Mammary epithelial cell (primary cell): ENCODE measurements at regions not wholly inside any gene's neighbourhood (a gene's known extent, or its start where the extent isn't known, plus 50 kb on each side); places are given as distances from the start of the nearest gene placed in this dataset.

ENCODE experiments used
- EZH2 ChIP-seq: IDR thresholded peaks from 2 replicates; pipeline ENCODE4 v1.6.1; 2012; ENCODE audit warnings: low read length, inconsistent platforms, borderline replicate concordance
- TF ChIP-seq, protein P1 (sequence below), 2 donors: IDR thresholded peaks in 1 of 2; conservative IDR thresholded peaks in 1 of 2; 2 replicates each; pipeline ENCODE4 v1.5.1; 2011 to 2012; ENCODE audit warnings: inconsistent platforms in 2 of 2, low read length in 2 of 2, mild to moderate bottlenecking in 2 of 2, control low read depth in 1 of 2, low read depth in 1 of 2; ENCODE audit not compliant: insufficient read depth in 1 of 2; ENCODE audit errors: extremely low read depth in 1 of 2

DNA sequence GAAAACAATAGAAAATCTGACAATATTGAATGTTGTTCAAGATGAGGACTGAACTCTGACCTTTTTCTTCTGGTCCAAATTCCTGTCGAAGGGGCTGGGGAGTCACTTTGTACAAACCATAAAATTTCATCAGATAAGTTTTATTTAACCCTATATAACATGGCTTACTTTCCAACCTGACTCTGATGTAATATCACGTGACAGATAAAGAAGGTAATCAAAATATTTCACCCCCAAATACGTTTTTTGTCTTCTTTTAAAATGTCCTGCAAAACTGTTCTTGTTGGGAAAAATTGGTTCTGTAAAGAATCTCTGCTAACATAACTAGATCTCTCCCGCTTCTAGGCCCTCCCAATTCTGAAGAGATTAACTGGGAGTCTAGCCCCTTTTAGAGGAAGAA, 90.9 kb upstream of the MDFIC start:
- TF ChIP-seq, protein P1, sequence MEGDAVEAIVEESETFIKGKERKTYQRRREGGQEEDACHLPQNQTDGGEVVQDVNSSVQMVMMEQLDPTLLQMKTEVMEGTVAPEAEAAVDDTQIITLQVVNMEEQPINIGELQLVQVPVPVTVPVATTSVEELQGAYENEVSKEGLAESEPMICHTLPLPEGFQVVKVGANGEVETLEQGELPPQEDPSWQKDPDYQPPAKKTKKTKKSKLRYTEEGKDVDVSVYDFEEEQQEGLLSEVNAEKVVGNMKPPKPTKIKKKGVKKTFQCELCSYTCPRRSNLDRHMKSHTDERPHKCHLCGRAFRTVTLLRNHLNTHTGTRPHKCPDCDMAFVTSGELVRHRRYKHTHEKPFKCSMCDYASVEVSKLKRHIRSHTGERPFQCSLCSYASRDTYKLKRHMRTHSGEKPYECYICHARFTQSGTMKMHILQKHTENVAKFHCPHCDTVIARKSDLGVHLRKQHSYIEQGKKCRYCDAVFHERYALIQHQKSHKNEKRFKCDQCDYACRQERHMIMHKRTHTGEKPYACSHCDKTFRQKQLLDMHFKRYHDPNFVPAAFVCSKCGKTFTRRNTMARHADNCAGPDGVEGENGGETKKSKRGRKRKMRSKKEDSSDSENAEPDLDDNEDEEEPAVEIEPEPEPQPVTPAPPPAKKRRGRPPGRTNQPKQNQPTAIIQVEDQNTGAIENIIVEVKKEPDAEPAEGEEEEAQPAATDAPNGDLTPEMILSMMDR (conservative IDR thresholded peaks at IDR 0.05 in 1 of 2, IDR thresholded peaks at IDR 0.05 in 1 of 2; ENCODE audit: extremely low read depth in 1 of 2, insufficient read depth in 1 of 2, low read depth in 1 of 2, low read length in 2 of 2), result no peak
- no peak for TF ChIP-seq EZH2
